NCI-H2227 (cell line): ENCODE measurements at regions not wholly inside any gene's neighbourhood (a gene's known extent, or its start where the extent isn't known, plus 50 kb on each side); places are given as distances from the start of the nearest gene placed in this dataset.

ENCODE experiments used
- DNase-seq: peaks from one replicate; lab custom pipeline; 2025; ENCODE audit not compliant: unreplicated experiment; lab: John Stamatoyannopoulos, UW

- DNase-seq: no peak
Observed at GRCh38 chr18:10205151-10205550, 249.3 kb upstream of the APCDD1 start.

- DNase-seq: no peak
Observed at GRCh38 chr18:10207682-10208345, 246.6 kb upstream of the APCDD1 start.

- DNase-seq: no peak
Observed at GRCh38 chr18:10209302-10209701, 245.1 kb upstream of the APCDD1 start.

GRCh38 chr18:10210057-10210633 is 244.3 kb upstream of the APCDD1 start:
- DNase-seq: no peak

- no peak for DNase-seq
Observed at GRCh38 chr18:10213526-10213925, 240.9 kb upstream of the APCDD1 start.

- no peak for DNase-seq
Observed at GRCh38 chr18:10215446-10215845, 239.0 kb upstream of the APCDD1 start.

- DNase-seq: no peak
Observed at GRCh38 chr18:10216791-10217190, 237.6 kb upstream of the APCDD1 start.

GRCh38 chr18:10217211-10217610 is 237.2 kb upstream of the APCDD1 start:
- DNase-seq: no peak

GRCh38 chr18:10225300-10225699 is 229.1 kb upstream of the APCDD1 start:
- DNase-seq: no peak

GRCh38 chr18:10226971-10227370 is 227.5 kb upstream of the APCDD1 start:
- DNase-seq: no peak

GRCh38 chr18:10228326-10228725 is 226.1 kb upstream of the APCDD1 start:
- DNase-seq: no peak

GRCh38 chr18:10229458-10229857 is 225.0 kb upstream of the APCDD1 start:
- DNase-seq: no peak

GRCh38 chr18:10230072-10230471 is 224.4 kb upstream of the APCDD1 start:
- no peak for DNase-seq

- no peak for DNase-seq
Observed at GRCh38 chr18:10231220-10231619, 223.2 kb upstream of the APCDD1 start.

- DNase-seq: peak; percentile 18
Observed at GRCh38 chr18:10232062-10232461, 222.4 kb upstream of the APCDD1 start.

GRCh38 chr18:10233082-10233875 is 221.2 kb upstream of the APCDD1 start:
- no peak for DNase-seq

- no peak for DNase-seq
Observed at GRCh38 chr18:10234281-10234680, 220.2 kb upstream of the APCDD1 start.

- no peak for DNase-seq
Observed at GRCh38 chr18:10234912-10235660, 219.3 kb upstream of the APCDD1 start.

GRCh38 chr18:10235661-10235952 is 218.8 kb upstream of the APCDD1 start:
- no peak for DNase-seq

GRCh38 chr18:10239103-10239502 is 215.3 kb upstream of the APCDD1 start:
- no peak for DNase-seq

- DNase-seq: no peak
Observed at GRCh38 chr18:10239991-10240634, 214.3 kb upstream of the APCDD1 start.
